Kidney (tissue), 13 donors: ENCODE measurements at regions not wholly inside any gene's neighbourhood (a gene's known extent, or its start where the extent isn't known, plus 50 kb on each side); places are given as distances from the start of the nearest gene placed in this dataset.

ENCODE experiments used
- DNase-seq, 5 donors: peaks; one replicate each; pipeline ENCODE4 v3.0.0-alpha.2; 2013 to 2020
- FAIRE-seq: peaks from 2 replicates; lab custom pipeline; 2012; peaks lifted over from hg19 to GRCh38; lab: Jason Lieb, UNC
- H3K27ac ChIP-seq, 2 donors: one replicate each; pipeline ENCODE4 v1.7.0; 2013; ENCODE audit warnings: low read depth in 2 of 2, low read length in 2 of 2, inconsistent platforms in 1 of 2
- H3K27me3 ChIP-seq: one replicate; pipeline ENCODE4 v1.7.1; 2013; ENCODE audit warnings: low read length, inconsistent platforms; ENCODE audit not compliant: control insufficient read depth, insufficient read depth
- H3K36me3 ChIP-seq, 3 donors: one replicate each; pipeline versions ENCODE4 v1.7.0 to v1.7.1; 2013; ENCODE audit warnings: low read length in 3 of 3, control low read depth in 1 of 3, inconsistent platforms in 1 of 3; ENCODE audit not compliant: insufficient read depth in 3 of 3, control insufficient read depth in 2 of 3
- H3K4me1 ChIP-seq, 3 donors: one replicate each; pipeline versions ENCODE4 v1.7.0 to v1.7.1; 2013; ENCODE audit warnings: low read length in 3 of 3, inconsistent platforms in 1 of 3, low read depth in 1 of 3; ENCODE audit not compliant: control insufficient read depth in 2 of 3, insufficient read depth in 2 of 3
- H3K4me3 ChIP-seq, 3 donors: one replicate each; pipeline versions ENCODE4 v1.7.0 to v1.8.1; 2013; ENCODE audit warnings: low read length in 3 of 3, control low read depth in 1 of 3, inconsistent platforms in 1 of 3
- H3K9ac ChIP-seq, 3 donors: one replicate each; pipeline versions ENCODE4 v1.7.0 to v1.7.1; 2013; ENCODE audit warnings: low read length in 3 of 3, control low read depth in 1 of 3, inconsistent platforms in 1 of 3
- H3K9me3 ChIP-seq, 3 donors: one replicate each; pipeline versions ENCODE4 v1.7.0 to v1.7.1; 2013; ENCODE audit warnings: low read length in 3 of 3, control low read depth in 1 of 3, inconsistent platforms in 1 of 3; ENCODE audit not compliant: control insufficient read depth in 2 of 3, insufficient read depth in 1 of 3
- intact Hi-C: fragments of 100-400 bp; cut with DNase I; formaldehyde crosslinking; loops from one replicate; pipeline ENCODE4 v1.11.1; 2022
- TF ChIP-seq, protein P1 (sequence below): IDR thresholded peaks from 3 replicates; pipeline ENCODE4 v1.5.1; 2012; ENCODE audit warnings: mild to moderate bottlenecking, moderate library complexity, borderline replicate concordance; ENCODE audit not compliant: insufficient read depth; ENCODE audit errors: extremely low read depth
- donor health status: control.
- donor health status: control.
- donor health status: control.
- donor health status: control.
- donor health status: control.
- donor health status: DM: yes; HTN: yes; CAD: no.
- donor health status: Normal renal cell carcinoma (clear cell type).

DNA sequence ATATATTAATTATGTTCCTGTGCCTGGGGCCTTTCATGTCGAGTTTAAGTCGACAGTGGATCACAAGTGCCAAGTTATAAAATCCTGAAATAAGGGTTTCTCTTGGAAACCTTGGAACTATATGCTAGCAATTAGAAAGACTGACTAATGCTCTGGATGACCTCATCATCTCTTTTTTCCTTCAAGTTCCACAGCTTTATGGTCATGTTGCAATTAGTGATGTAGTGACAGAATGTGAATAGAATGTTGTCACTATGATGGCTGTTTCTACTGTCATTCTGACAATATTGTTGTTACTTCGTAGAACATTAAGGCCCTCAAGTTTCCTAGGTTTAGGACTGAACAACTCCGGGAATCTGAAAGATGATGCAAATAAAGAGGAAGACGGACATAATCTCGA lies 368.0 kb upstream of the SEMA6A start:
- FAIRE-seq = no peak
- no peaks in the 10 kb centered on the region for H3K4me1 ChIP-seq

DNA sequence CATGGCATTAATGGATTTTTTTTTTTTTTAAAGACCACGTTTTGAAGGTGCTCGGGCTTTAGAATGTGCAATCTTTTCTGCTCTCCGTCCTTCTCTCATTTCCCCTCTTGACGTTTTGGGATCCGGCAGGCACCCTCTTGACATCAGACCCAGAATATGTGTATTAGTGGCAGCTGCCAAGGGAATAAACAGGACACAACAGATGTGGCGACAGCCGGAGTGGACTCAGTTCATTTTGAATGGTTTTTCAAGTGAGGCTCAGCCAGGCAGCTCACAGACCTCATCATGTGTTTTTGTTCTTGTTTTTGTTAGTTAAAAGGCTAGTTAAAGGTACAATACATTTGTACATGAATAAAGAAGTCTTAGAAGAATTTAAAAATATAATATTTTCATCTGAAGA lies 365.0 kb upstream of the SEMA6A start:
- FAIRE-seq (no peak), DNase-seq (no peak)
- TF ChIP-seq, protein P1, sequence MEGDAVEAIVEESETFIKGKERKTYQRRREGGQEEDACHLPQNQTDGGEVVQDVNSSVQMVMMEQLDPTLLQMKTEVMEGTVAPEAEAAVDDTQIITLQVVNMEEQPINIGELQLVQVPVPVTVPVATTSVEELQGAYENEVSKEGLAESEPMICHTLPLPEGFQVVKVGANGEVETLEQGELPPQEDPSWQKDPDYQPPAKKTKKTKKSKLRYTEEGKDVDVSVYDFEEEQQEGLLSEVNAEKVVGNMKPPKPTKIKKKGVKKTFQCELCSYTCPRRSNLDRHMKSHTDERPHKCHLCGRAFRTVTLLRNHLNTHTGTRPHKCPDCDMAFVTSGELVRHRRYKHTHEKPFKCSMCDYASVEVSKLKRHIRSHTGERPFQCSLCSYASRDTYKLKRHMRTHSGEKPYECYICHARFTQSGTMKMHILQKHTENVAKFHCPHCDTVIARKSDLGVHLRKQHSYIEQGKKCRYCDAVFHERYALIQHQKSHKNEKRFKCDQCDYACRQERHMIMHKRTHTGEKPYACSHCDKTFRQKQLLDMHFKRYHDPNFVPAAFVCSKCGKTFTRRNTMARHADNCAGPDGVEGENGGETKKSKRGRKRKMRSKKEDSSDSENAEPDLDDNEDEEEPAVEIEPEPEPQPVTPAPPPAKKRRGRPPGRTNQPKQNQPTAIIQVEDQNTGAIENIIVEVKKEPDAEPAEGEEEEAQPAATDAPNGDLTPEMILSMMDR = no peak
- no peak overlapping the region for H3K4me3 ChIP-seq
- no peaks in the 10 kb centered on the region for H3K4me1 ChIP-seq
- H3K27ac ChIP-seq = no peak overlapping the region
- no peaks in the 10 kb centered on the region for H3K9me3 ChIP-seq
- no peaks in the 10 kb centered on the region for H3K27me3 ChIP-seq
- H3K36me3 ChIP-seq = no peaks in the 10 kb centered on the region
- intact Hi-C loops = no loop called here
- H3K9ac ChIP-seq = no peak overlapping the region

More for the DNA sequence above, 368.0 kb upstream of the SEMA6A start:
- Histone ChIP-seq H3K9me3 (no peaks in the 10 kb centered on the region), H3K27me3 (no peaks in the 10 kb centered on the region), H3K36me3 (no peaks in the 10 kb centered on the region), H3K4me3 (no peak overlapping the region), H3K27ac (no peak overlapping the region), H3K9ac (no peak overlapping the region)
- TF ChIP-seq, protein P1 = no peak
- no peak for DNase-seq
- intact Hi-C loops = no loop called here

DNA sequence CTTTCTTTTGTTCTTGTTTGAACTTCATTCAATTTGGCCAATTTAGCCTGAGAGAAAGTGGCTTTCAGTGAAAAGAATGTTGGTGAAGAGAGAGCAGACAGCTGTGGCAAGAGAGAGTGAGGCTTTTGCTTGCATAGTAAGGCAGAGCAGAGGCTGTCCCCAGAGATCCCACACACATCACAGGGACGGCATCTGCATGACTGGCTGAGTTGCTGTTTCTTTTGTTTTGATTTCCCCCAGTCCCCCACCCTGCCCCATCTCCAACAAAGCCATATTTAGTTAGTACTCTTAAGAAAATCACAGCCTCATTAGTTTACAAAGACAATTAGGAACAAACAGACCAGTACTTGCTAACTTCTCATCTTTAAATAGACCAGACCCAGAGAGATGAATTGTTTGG lies 363.9 kb upstream of the SEMA6A start:
- Histone ChIP-seq H3K9me3 (no peaks in the 10 kb centered on the region), H3K27me3 (no peaks in the 10 kb centered on the region), H3K4me3 (no peak overlapping the region), H3K36me3 (no peaks in the 10 kb centered on the region), H3K4me1 (no peaks in the 10 kb centered on the region), H3K27ac (no peak overlapping the region), H3K9ac (no peak overlapping the region)
- no peak for FAIRE-seq
- no peak for DNase-seq
- TF ChIP-seq, protein P1 = no peak
- intact Hi-C loops = no loop called here

DNA sequence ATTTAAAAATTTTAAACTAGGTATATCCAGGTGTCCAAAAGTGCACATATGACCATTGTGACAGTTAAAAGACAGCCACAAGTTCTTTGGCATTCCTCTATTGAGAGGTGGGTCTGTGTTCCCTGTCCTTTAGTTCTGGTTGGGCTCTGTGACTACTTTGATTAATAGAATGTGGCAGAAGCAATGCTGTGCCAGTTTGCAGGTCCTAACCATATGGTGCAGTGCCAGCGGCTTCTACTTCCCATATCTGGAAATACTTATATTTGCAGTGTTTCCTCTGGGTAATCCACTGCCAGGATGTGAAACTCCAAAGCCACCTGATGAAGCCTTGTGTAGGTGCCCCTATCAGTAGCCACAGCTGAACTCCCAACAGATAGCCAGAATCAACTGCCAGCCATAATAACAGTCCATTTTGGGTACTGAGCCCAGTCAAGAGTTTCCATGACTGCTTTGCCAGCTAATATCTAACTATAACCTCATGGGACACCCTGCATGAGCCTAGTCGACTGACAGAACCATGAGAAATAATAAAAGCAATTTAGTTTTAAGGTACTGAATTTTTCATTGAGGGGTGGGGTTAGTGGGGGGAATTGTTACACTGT lies 361.0 kb upstream of the SEMA6A start:
- Histone ChIP-seq H3K9me3 (no peaks in the 10 kb centered on the region), H3K9ac (no peak overlapping the region), H3K27me3 (no peaks in the 10 kb centered on the region), H3K4me3 (no peak overlapping the region), H3K27ac (no peak overlapping the region), H3K36me3 (no peaks in the 10 kb centered on the region), H3K4me1 (no peaks in the 10 kb centered on the region)
- intact Hi-C loops = no loop called here
- FAIRE-seq (no peak), DNase-seq (no peak)
- TF ChIP-seq, protein P1 = no peak
